T47D (cell line): ENCODE measurements at regions not wholly inside any gene's neighbourhood (a gene's known extent, or its start where the extent isn't known, plus 50 kb on each side); places are given as distances from the start of the nearest gene placed in this dataset.
A peak's percentile ranks its signal among the peaks of the same experiment; 100 is the strongest.
"Not testable (repeated sequence)": the region's sequence is repeated elsewhere in the genome, so short reads cannot be mapped to it uniquely, and the experiment has no call there.

ENCODE experiments used
- DNase-seq, 2 experiments: peaks; one replicate each; pipeline versions ENCODE4 v3.0.0 to v3.0.0-alpha.2; 2011 to 2012; ENCODE audit warnings: low read depth in 1 of 2, low spot score in 1 of 2
- JUND ChIP-seq: IDR thresholded peaks from 2 replicates; pipeline ENCODE4 v1.6.1; 2012; ENCODE audit warnings: low read depth
- in situ Hi-C: cut with HindIII; loops from 2 replicates; pipeline ENCODE4 v1.10.0; 2016; ENCODE audit warnings: low sequenced_read_pairs, low pct_unique_long_range_greater_than_20kb

- in situ Hi-C loops = no loop called here
- DNase-seq = no peak
- no peak for TF ChIP-seq JUND
Measured at GRCh38 chr6:150777736-150778135, 87.8 kb upstream of the MTHFD1L start.

- in situ Hi-C loops = no loop called here
- TF ChIP-seq JUND = no peak
- no peak for DNase-seq
Measured at GRCh38 chr6:150783813-150784212, 81.7 kb upstream of the MTHFD1L start.

GRCh38 chr6:150787429-150787828 lies 78.1 kb upstream of the MTHFD1L start:
- in situ Hi-C loops = no loop called here
- TF ChIP-seq JUND = no peak
- no peak for DNase-seq

- TF ChIP-seq JUND = no peak
- no peak for DNase-seq
- in situ Hi-C loops = no loop called here
Measured at GRCh38 chr6:150788089-150788488, 77.4 kb upstream of the MTHFD1L start.

- in situ Hi-C loops = not testable (repeated sequence)
Measured at GRCh38 chr6:150789906-150790305, 75.6 kb upstream of the MTHFD1L start.

GRCh38 chr6:150791717-150792116 lies 73.8 kb upstream of the MTHFD1L start:
- in situ Hi-C loops = no loop called here
- no peak for TF ChIP-seq JUND
- no peak for DNase-seq

More at GRCh38 chr6:150789906-150790305, 75.6 kb upstream of the MTHFD1L start:
- not testable (repeated sequence) for DNase-seq

GRCh38 chr6:150797949-150798348 lies 67.6 kb upstream of the MTHFD1L start:
- no peak for TF ChIP-seq JUND
- DNase-seq = no peak
- in situ Hi-C loops = no loop called here

- no peak for TF ChIP-seq JUND
- in situ Hi-C loops = no loop called here
Measured at GRCh38 chr6:150799276-150799805, 66.2 kb upstream of the MTHFD1L start.

GRCh38 chr6:150800674-150801314 lies 64.7 kb upstream of the MTHFD1L start:
- DNase-seq = no peak
- TF ChIP-seq JUND = no peak
- in situ Hi-C loops = no loop called here

More at GRCh38 chr6:150799276-150799805, 66.2 kb upstream of the MTHFD1L start:
- DNase-seq = no peak

- TF ChIP-seq JUND = no peak
- in situ Hi-C loops = no loop called here
- peak in 1 of 2 experiments; percentile 27 for DNase-seq
Measured at GRCh38 chr6:150806790-150807189, 58.7 kb upstream of the MTHFD1L start.

- DNase-seq = peak; percentile 29 to 70
- no peak for TF ChIP-seq JUND
- in situ Hi-C loops = no loop called here
Measured at GRCh38 chr6:150813319-150813992, 52.0 kb upstream of the MTHFD1L start.

- no peak for DNase-seq
- in situ Hi-C loops = no loop called here
- no peak for TF ChIP-seq JUND
Measured at GRCh38 chr6:150813993-150814359, 51.5 kb upstream of the MTHFD1L start.
